Neuron (in vitro differentiated cells): ENCODE measurements at regions not wholly inside any gene's neighbourhood (a gene's known extent, or its start where the extent isn't known, plus 50 kb on each side); places are given as distances from the start of the nearest gene placed in this dataset.

Experiments used
- H2AFZ ChIP-seq: one replicate; pipeline ENCODE4 v1.6.1; 2013; ENCODE audit warnings: low read depth, mild to moderate bottlenecking, inconsistent platforms, low read length, moderate library complexity
- H3K27me3 ChIP-seq: one replicate; pipeline ENCODE4 v1.6.1; 2013; ENCODE audit warnings: low read length; ENCODE audit not compliant: insufficient read depth
- H3K36me3 ChIP-seq: one replicate; pipeline ENCODE4 v1.6.1; 2013; ENCODE audit warnings: low read length; ENCODE audit not compliant: insufficient read depth
- H3K4me1 ChIP-seq: one replicate; pipeline ENCODE4 v1.6.1; 2013; ENCODE audit warnings: low read length; ENCODE audit not compliant: insufficient read depth
- H3K4me3 ChIP-seq: 2 replicates; pipeline ENCODE4 v1.5.1; 2013; ENCODE audit warnings: mild to moderate bottlenecking, low read length, moderate library complexity
- H3K9me3 ChIP-seq: one replicate; pipeline ENCODE4 v1.6.1; 2013; ENCODE audit warnings: low read length

- Histone ChIP-seq H3K4me3 (no peak overlapping the region), H2AFZ (no peak overlapping the region), H3K27me3 (no peaks in the 10 kb centered on the region), H3K4me1 (peaks cover 3% of the 10 kb centered on the region), H3K36me3 (no peaks in the 10 kb centered on the region), H3K9me3 (no peaks in the 10 kb centered on the region)
These were observed 1014.4 kb upstream of the GOT2 start for GRCh38 chr16:59748531-59748930.

GRCh38 chr16:59743504-59743903, 1009.4 kb upstream of the GOT2 start:
- no peaks in the 10 kb centered on the region for H3K4me1 ChIP-seq

GRCh38 chr16:59740858-59741257, 1006.7 kb upstream of the GOT2 start:
- Histone ChIP-seq H3K36me3 (no peaks in the 10 kb centered on the region), H3K9me3 (no peaks in the 10 kb centered on the region), H3K4me3 (no peak overlapping the region), H2AFZ (no peak overlapping the region), H3K4me1 (peaks cover 6% of the 10 kb centered on the region), H3K27me3 (no peaks in the 10 kb centered on the region)

More at GRCh38 chr16:59743504-59743903, 1009.4 kb upstream of the GOT2 start:
- Histone ChIP-seq H3K4me3 (no peak overlapping the region), H3K9me3 (no peaks in the 10 kb centered on the region), H3K27me3 (no peaks in the 10 kb centered on the region), H2AFZ (no peak overlapping the region), H3K36me3 (no peaks in the 10 kb centered on the region)

- Histone ChIP-seq H3K4me1 (peaks cover 6% of the 10 kb centered on the region), H2AFZ (no peak overlapping the region), H3K36me3 (no peaks in the 10 kb centered on the region), H3K4me3 (no peak overlapping the region), H3K9me3 (no peaks in the 10 kb centered on the region), H3K27me3 (no peaks in the 10 kb centered on the region)
These were observed 1003.2 kb upstream of the GOT2 start for GRCh38 chr16:59737274-59737673.

- Histone ChIP-seq H2AFZ (no peak overlapping the region), H3K4me3 (no peak overlapping the region), H3K36me3 (no peaks in the 10 kb centered on the region), H3K9me3 (no peaks in the 10 kb centered on the region), H3K27me3 (no peaks in the 10 kb centered on the region), H3K4me1 (peaks cover 6% of the 10 kb centered on the region)
These were observed 999.2 kb upstream of the GOT2 start for GRCh38 chr16:59733321-59733720.

GRCh38 chr16:59729613-59730012, 995.5 kb upstream of the GOT2 start:
- Histone ChIP-seq H3K36me3 (no peaks in the 10 kb centered on the region), H3K27me3 (no peaks in the 10 kb centered on the region), H3K4me3 (no peak overlapping the region), H2AFZ (no peak overlapping the region), H3K9me3 (no peaks in the 10 kb centered on the region), H3K4me1 (no peaks in the 10 kb centered on the region)

GRCh38 chr16:59719121-59719520, 985.0 kb upstream of the GOT2 start:
- Histone ChIP-seq H3K4me3 (no peak overlapping the region), H3K9me3 (no peaks in the 10 kb centered on the region), H3K4me1 (no peaks in the 10 kb centered on the region), H3K36me3 (no peaks in the 10 kb centered on the region), H3K27me3 (no peaks in the 10 kb centered on the region), H2AFZ (no peak overlapping the region)

- Histone ChIP-seq H3K4me3 (no peak overlapping the region), H3K4me1 (peaks cover 6% of the 10 kb centered on the region), H3K27me3 (no peaks in the 10 kb centered on the region), H3K9me3 (no peaks in the 10 kb centered on the region), H3K36me3 (no peaks in the 10 kb centered on the region), H2AFZ (no peak overlapping the region)
These were observed 973.5 kb upstream of the GOT2 start for GRCh38 chr16:59707436-59708226.

- Histone ChIP-seq H3K4me1 (peaks cover under 1% of the 10 kb centered on the region), H3K36me3 (no peaks in the 10 kb centered on the region), H3K27me3 (no peaks in the 10 kb centered on the region), H3K4me3 (no peak overlapping the region), H3K9me3 (no peaks in the 10 kb centered on the region), H2AFZ (no peak overlapping the region)
These were observed 968.1 kb upstream of the GOT2 start for GRCh38 chr16:59701963-59702930.

GRCh38 chr16:59699786-59700185, 965.7 kb upstream of the GOT2 start:
- Histone ChIP-seq H3K36me3 (no peaks in the 10 kb centered on the region), H3K4me1 (no peaks in the 10 kb centered on the region), H3K27me3 (no peaks in the 10 kb centered on the region), H3K9me3 (no peaks in the 10 kb centered on the region), H3K4me3 (no peak overlapping the region), H2AFZ (no peak overlapping the region)

GRCh38 chr16:59698346-59699020, 964.4 kb upstream of the GOT2 start:
- Histone ChIP-seq H2AFZ (no peak overlapping the region), H3K9me3 (no peaks in the 10 kb centered on the region), H3K4me1 (peaks cover 6% of the 10 kb centered on the region), H3K36me3 (no peaks in the 10 kb centered on the region), H3K27me3 (no peaks in the 10 kb centered on the region), H3K4me3 (no peak overlapping the region)

- Histone ChIP-seq H3K4me3 (no peak overlapping the region), H2AFZ (no peak overlapping the region), H3K9me3 (no peaks in the 10 kb centered on the region)
These were observed 963.6 kb upstream of the GOT2 start for GRCh38 chr16:59697761-59698160.

GRCh38 chr16:59697236-59697635, 963.1 kb upstream of the GOT2 start:
- H2AFZ ChIP-seq = no peak overlapping the region
- H3K4me3 ChIP-seq = no peak overlapping the region
- no peaks in the 10 kb centered on the region for H3K27me3 ChIP-seq
- peaks cover 12% of the 10 kb centered on the region for H3K4me1 ChIP-seq
- no peaks in the 10 kb centered on the region for H3K36me3 ChIP-seq
- no peaks in the 10 kb centered on the region for H3K9me3 ChIP-seq

More at GRCh38 chr16:59697761-59698160, 963.6 kb upstream of the GOT2 start:
- H3K36me3 ChIP-seq = no peaks in the 10 kb centered on the region
- H3K4me1 ChIP-seq = peaks cover 12% of the 10 kb centered on the region
- H3K27me3 ChIP-seq = no peaks in the 10 kb centered on the region
